ENCODE measurements at regions not wholly inside any gene's neighbourhood (a gene's known extent, or its start where the extent isn't known, plus 50 kb on each side); places are given as distances from the start of the nearest gene placed in this dataset.

DNA sequence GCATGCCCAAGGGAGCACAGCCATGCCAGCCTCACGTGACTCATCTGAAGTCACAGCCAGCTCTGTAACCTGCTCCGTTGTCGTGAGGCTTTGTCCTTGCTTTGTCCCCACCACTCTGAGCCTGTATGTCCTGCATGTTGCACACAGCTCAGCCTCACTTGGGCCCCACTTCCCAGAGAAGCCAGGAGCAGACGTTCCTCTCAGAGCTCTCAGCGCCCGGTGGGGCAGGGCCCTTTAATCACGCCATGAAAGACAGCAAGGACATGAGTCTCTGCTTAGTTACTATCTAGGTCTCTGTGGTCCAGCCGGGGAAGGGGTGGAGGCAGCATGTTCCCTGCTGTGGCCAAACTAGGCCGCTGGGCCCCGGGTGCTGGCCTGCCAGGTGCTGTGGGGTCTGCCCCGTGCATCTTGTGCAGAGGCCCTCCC is 127.4 kb upstream of the FAM20C start:
- peak in 2 of 5 donors; percentile 29 to 55 for DNase-seq
- Histone ChIP-seq H3K9me3 (ENCODE audit: control insufficient read depth in 2 of 3, insufficient read depth in 1 of 3, low read length in 3 of 3) (no peaks in the 10 kb centered on the region), H3K27me3 (ENCODE audit: control insufficient read depth, insufficient read depth, low read length) (no peaks in the 10 kb centered on the region), H3K36me3 (ENCODE audit: control insufficient read depth in 2 of 3, insufficient read depth in 3 of 3, low read length in 3 of 3) (no peaks in the 10 kb centered on the region), H3K4me3 (ENCODE audit: low read length in 3 of 3) (no peak overlapping the region), H3K27ac (ENCODE audit: low read depth in 2 of 2, low read length in 2 of 2) (no peak overlapping the region), H3K9ac (ENCODE audit: low read length in 3 of 3) (no peak overlapping the region), H3K4me1 (ENCODE audit: control insufficient read depth in 2 of 3, insufficient read depth in 2 of 3, low read depth in 1 of 3, low read length in 3 of 3) (no peaks in the 10 kb centered on the region)
- FAIRE-seq, result no peak
- intact Hi-C loops (cut with DNase I), result no loop called here
- TF ChIP-seq, protein P1, sequence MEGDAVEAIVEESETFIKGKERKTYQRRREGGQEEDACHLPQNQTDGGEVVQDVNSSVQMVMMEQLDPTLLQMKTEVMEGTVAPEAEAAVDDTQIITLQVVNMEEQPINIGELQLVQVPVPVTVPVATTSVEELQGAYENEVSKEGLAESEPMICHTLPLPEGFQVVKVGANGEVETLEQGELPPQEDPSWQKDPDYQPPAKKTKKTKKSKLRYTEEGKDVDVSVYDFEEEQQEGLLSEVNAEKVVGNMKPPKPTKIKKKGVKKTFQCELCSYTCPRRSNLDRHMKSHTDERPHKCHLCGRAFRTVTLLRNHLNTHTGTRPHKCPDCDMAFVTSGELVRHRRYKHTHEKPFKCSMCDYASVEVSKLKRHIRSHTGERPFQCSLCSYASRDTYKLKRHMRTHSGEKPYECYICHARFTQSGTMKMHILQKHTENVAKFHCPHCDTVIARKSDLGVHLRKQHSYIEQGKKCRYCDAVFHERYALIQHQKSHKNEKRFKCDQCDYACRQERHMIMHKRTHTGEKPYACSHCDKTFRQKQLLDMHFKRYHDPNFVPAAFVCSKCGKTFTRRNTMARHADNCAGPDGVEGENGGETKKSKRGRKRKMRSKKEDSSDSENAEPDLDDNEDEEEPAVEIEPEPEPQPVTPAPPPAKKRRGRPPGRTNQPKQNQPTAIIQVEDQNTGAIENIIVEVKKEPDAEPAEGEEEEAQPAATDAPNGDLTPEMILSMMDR (IDR thresholded peaks at IDR 0.05; ENCODE audit: borderline replicate concordance, extremely low read depth, insufficient read depth), result no peak

GRCh38 chr7:65554-65953 is 126.8 kb upstream of the FAM20C start:
- Histone ChIP-seq H3K27ac (ENCODE audit: low read depth in 2 of 2, low read length in 2 of 2) (no peak overlapping the region), H3K9ac (ENCODE audit: low read length in 3 of 3) (no peak overlapping the region), H3K9me3 (ENCODE audit: control insufficient read depth in 2 of 3, insufficient read depth in 1 of 3, low read length in 3 of 3) (no peaks in the 10 kb centered on the region), H3K27me3 (ENCODE audit: control insufficient read depth, insufficient read depth, low read length) (no peaks in the 10 kb centered on the region), H3K36me3 (ENCODE audit: control insufficient read depth in 2 of 3, insufficient read depth in 3 of 3, low read length in 3 of 3) (no peaks in the 10 kb centered on the region), H3K4me3 (ENCODE audit: low read length in 3 of 3) (no peak overlapping the region), H3K4me1 (ENCODE audit: control insufficient read depth in 2 of 3, insufficient read depth in 2 of 3, low read depth in 1 of 3, low read length in 3 of 3) (no peaks in the 10 kb centered on the region)
- intact Hi-C loops (cut with DNase I), result no loop called here
- FAIRE-seq (no peak), DNase-seq (no peak)
- TF ChIP-seq, protein P1 (IDR thresholded peaks at IDR 0.05; ENCODE audit: borderline replicate concordance, extremely low read depth, insufficient read depth), result no peak

- Histone ChIP-seq H3K27me3 (ENCODE audit: control insufficient read depth, insufficient read depth, low read length) (no peaks in the 10 kb centered on the region), H3K9ac (ENCODE audit: low read length in 3 of 3) (no peak overlapping the region), H3K4me3 (ENCODE audit: low read length in 3 of 3) (no peak overlapping the region), H3K36me3 (ENCODE audit: control insufficient read depth in 2 of 3, insufficient read depth in 3 of 3, low read length in 3 of 3) (no peaks in the 10 kb centered on the region), H3K4me1 (ENCODE audit: control insufficient read depth in 2 of 3, insufficient read depth in 2 of 3, low read depth in 1 of 3, low read length in 3 of 3) (no peaks in the 10 kb centered on the region), H3K9me3 (ENCODE audit: control insufficient read depth in 2 of 3, insufficient read depth in 1 of 3, low read length in 3 of 3) (no peaks in the 10 kb centered on the region), H3K27ac (ENCODE audit: low read depth in 2 of 2, low read length in 2 of 2) (no peak overlapping the region)
- intact Hi-C loops (cut with DNase I), result no loop called here
- DNase-seq, result peak in 1 of 5 donors; percentile 43
- FAIRE-seq, result no peak
- TF ChIP-seq, protein P1 (IDR thresholded peaks at IDR 0.05; ENCODE audit: borderline replicate concordance, extremely low read depth, insufficient read depth), result no peak
Observed at GRCh38 chr7:66296-66695, 126.1 kb upstream of the FAM20C start.

- Histone ChIP-seq H3K27me3 (ENCODE audit: control insufficient read depth, insufficient read depth, low read length) (no peaks in the 10 kb centered on the region), H3K4me1 (ENCODE audit: control insufficient read depth in 2 of 3, insufficient read depth in 2 of 3, low read depth in 1 of 3, low read length in 3 of 3) (no peaks in the 10 kb centered on the region), H3K27ac (ENCODE audit: low read depth in 2 of 2, low read length in 2 of 2) (no peak overlapping the region), H3K9ac (ENCODE audit: low read length in 3 of 3) (no peak overlapping the region), H3K36me3 (ENCODE audit: control insufficient read depth in 2 of 3, insufficient read depth in 3 of 3, low read length in 3 of 3) (no peaks in the 10 kb centered on the region), H3K9me3 (ENCODE audit: control insufficient read depth in 2 of 3, insufficient read depth in 1 of 3, low read length in 3 of 3) (no peaks in the 10 kb centered on the region), H3K4me3 (ENCODE audit: low read length in 3 of 3) (no peak overlapping the region)
- FAIRE-seq (no peak), DNase-seq (peak in 1 of 5 donors; percentile 61)
- TF ChIP-seq, protein P1 (IDR thresholded peaks at IDR 0.05; ENCODE audit: borderline replicate concordance, extremely low read depth, insufficient read depth), result no peak
- intact Hi-C loops (cut with DNase I), result no loop called here
Observed at GRCh38 chr7:66741-67140, 125.6 kb upstream of the FAM20C start.
